Stomach (tissue), 4 donors: ENCODE measurements at regions not wholly inside any gene's neighbourhood (a gene's known extent, or its start where the extent isn't known, plus 50 kb on each side); places are given as distances from the start of the nearest gene placed in this dataset.

Experiments
- EP300 ChIP-seq: sonication (generic); formaldehyde crosslinking; IDR thresholded peaks from one replicate; pipeline ENCODE4 v1.6.1; 2017; ENCODE audit warnings: antibody characterized with exemption
- POLR2A ChIP-seq, 4 donors: fragments of 450-650 bp; IDR thresholded peaks; one replicate each; pipeline ENCODE4 v1.6.1; 2016; ENCODE audit warnings: antibody characterized with exemption in 4 of 4, control low read depth in 2 of 4, mild to moderate bottlenecking in 1 of 4, moderate library complexity in 1 of 4
- TF ChIP-seq, protein P1 (sequence below), 7 experiments: fragments of 450-650 bp in 4 of 7; fragments of 200-600 bp in 3 of 7; sonication (generic) in 3 of 7; IDR thresholded peaks; one replicate each; pipeline ENCODE4 v1.5.1; 2016 to 2019; ENCODE audit warnings: antibody characterized with exemption in 7 of 7, control low read depth in 2 of 7, mild to moderate bottlenecking in 1 of 7

DNA sequence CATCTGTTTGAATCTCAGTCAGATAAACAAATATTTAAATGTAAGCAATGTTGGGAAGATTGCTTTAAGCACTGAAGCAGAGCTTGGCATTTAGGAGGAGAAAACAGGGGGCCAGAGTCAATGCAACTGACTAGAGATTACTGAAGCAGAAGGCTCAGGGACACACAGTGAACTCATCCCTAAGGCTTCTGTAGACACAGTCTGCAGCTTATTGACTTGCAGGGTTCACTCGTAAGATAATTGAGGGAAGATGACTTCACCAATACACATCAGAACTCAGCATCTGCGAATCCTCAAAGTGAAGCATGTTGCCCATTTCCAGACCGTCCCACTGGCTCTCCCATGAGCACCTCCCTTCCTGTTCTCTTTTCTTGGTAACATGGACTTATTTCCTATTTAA is 363.4 kb upstream of the PFKP start:
- TF ChIP-seq, protein P1, sequence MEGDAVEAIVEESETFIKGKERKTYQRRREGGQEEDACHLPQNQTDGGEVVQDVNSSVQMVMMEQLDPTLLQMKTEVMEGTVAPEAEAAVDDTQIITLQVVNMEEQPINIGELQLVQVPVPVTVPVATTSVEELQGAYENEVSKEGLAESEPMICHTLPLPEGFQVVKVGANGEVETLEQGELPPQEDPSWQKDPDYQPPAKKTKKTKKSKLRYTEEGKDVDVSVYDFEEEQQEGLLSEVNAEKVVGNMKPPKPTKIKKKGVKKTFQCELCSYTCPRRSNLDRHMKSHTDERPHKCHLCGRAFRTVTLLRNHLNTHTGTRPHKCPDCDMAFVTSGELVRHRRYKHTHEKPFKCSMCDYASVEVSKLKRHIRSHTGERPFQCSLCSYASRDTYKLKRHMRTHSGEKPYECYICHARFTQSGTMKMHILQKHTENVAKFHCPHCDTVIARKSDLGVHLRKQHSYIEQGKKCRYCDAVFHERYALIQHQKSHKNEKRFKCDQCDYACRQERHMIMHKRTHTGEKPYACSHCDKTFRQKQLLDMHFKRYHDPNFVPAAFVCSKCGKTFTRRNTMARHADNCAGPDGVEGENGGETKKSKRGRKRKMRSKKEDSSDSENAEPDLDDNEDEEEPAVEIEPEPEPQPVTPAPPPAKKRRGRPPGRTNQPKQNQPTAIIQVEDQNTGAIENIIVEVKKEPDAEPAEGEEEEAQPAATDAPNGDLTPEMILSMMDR (IDR thresholded peaks at IDR 0.05) = no peak
- TF ChIP-seq EP300 = no peak
- no peak for TF ChIP-seq POLR2A (IDR thresholded peaks at IDR 0.05)
